GM18909 (cell line): ENCODE measurements at regions not wholly inside any gene's neighbourhood (a gene's known extent, or its start where the extent isn't known, plus 50 kb on each side); places are given as distances from the start of the nearest gene placed in this dataset.
"Not testable (repeated sequence)": the region's sequence is repeated elsewhere in the genome, so short reads cannot be mapped to it uniquely, and the experiment has no call there.

Experiments
- ATAC-seq: cut with Tn5 transposase; IDR thresholded peaks from one replicate; pipeline ENCODE4 v1.9.1; 2021; ENCODE audit warnings: mild to moderate bottlenecking; ENCODE audit not compliant: unreplicated experiment, poor library complexity

DNA sequence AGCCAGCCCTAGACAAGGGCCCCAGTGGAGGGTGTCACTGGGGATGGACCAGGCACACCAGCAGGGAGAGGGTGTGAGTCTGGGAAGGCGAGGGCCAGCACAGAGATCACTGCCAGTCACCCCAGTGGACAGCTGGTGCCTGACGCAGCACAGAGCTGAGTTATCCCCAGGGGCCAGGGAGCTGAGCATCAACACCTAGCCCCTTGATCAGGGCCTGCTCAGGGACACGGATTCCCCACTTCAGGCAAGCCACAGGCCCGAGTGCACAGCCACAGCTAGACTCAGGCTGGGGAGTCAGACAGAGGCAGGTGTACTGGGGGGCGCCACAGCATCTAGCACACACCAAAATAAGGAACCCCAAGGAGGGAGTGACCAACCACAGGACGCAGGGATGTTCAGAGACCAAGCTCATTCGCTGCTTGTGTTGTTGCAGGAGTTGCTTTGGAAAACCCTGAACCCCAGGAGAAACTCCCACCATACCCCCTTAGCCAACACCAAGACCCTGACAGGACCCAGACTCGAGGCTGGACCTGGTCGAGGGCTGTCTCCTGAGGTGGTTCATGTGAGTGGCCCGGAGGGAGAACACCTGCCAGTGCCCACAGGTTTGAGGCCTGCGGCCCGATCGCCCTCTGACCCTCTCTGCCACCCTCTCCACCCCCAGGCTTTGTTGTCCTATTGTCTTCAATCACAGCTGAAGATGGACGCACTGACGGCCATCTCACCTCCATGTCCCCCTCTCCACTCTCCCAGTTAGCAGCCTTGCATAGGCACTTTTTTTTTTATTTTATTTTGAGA lies 146.8 kb downstream of the TPRA1 start:
- ATAC-seq = no peak

DNA sequence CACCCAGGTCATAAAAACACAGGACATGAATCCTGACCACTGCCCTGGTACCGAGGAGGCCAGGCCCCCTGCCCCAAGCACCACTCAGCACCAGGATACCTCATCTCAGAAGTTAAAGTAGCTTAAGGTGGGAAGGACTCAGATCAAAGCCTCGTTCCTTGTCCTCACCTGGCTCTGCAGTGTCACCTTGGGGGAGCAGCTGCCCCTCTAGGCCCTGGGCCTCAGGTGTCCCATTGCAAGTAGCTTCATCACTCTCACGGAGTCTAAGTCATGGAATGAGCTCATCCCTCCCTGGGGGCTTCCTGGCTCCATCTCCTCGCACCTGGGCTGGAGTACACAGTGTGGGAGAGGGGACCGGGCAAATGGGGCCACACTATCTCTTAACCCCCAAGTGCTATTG lies 148.0 kb downstream of the TPRA1 start:
- ATAC-seq = no peak

- ATAC-seq = no peak
Measured at GRCh38 chr3:127441764-127442163, 148.8 kb downstream of the TPRA1 start.

- no peak for ATAC-seq
Measured at GRCh38 chr3:127440384-127440783, 150.1 kb downstream of the TPRA1 start.

GRCh38 chr3:127439621-127440020 lies 150.9 kb downstream of the TPRA1 start:
- no peak for ATAC-seq

DNA sequence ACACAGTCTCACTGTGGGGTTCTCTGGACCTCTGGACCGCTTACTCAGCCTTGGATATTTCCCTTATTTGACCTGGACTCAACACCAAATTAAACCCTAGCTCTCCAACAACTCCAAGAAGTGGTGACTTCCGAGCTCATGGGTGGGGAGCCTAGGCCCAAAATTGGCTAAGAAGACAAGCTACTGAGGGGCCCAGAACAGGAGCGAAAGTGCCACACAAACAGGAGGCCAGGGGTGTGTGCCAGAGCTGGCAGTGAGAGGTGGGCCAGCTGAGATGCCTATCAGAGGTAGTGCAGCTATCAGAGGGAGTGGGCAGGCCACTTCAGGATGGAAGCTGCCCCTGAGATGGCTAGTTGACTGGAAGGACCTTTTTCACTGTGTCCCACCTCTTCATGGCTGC lies 151.1 kb upstream of the PRR20G start:
- no peak for ATAC-seq

GRCh38 chr3:127438371-127438770 lies 150.5 kb upstream of the PRR20G start:
- no peak for ATAC-seq

DNA sequence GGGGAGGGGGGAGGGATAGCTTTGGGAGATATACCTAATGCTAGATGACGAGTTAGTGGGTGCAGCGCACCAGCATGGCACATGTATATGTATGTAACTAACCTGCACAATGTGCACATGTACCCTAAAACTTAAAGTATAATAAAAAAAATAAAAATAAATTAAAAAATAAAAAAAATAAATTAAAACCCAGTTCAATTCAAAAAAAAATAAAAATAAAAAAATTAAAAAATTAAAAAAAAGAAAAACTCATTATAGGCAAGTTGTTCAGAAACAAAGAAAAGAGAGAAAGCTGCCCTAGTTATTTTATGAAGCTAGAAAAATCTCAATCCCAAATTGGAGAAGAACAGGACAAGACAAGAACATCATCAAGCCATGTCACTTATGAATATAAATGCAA lies 147.5 kb upstream of the PRR20G start:
- not testable (repeated sequence) for ATAC-seq

DNA sequence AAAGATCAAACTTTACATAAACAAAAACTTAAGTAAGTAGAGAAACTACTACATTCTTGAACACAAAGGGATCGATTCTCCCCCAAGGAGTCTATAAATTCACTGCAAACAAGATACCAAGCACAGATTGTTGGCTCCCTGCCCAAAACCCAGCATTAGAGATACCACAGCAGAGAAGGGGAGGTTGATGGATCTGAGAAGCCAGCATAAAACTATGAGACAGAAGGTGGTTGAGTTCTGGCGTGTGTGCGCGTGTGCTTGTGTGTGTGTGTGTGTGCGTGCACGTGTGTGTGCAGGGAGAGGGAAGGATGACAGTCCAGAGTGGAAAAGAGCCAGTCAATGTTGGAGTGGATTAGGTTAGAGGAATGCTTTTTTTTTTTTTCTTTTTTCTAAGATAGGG lies 143.2 kb upstream of the PRR20G start:
- ATAC-seq = no peak

GRCh38 chr3:127428344-127428997 lies 140.6 kb upstream of the PRR20G start:
- ATAC-seq = no peak

DNA sequence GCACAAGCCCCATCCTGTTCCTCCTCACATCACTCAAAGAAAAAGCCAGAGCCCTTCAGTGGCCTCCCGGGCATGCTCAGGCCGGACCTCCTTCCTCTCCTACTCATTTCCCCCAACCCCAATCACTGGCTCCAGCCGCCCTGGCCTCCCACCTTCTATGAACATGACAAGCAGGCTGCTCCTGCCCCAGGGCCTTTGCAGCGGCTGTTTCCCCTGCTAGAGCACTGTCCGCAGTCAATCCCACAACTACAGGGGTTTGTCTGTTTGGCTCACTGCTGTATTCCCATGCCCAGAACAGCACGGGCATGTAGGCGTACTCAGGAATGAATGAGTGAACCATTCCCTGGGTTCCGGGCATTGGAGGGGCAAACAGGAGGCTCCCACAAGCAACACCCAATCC lies 139.8 kb upstream of the PRR20G start:
- ATAC-seq = no peak

GRCh38 chr3:127427156-127427555 lies 139.3 kb upstream of the PRR20G start:
- no peak for ATAC-seq

DNA sequence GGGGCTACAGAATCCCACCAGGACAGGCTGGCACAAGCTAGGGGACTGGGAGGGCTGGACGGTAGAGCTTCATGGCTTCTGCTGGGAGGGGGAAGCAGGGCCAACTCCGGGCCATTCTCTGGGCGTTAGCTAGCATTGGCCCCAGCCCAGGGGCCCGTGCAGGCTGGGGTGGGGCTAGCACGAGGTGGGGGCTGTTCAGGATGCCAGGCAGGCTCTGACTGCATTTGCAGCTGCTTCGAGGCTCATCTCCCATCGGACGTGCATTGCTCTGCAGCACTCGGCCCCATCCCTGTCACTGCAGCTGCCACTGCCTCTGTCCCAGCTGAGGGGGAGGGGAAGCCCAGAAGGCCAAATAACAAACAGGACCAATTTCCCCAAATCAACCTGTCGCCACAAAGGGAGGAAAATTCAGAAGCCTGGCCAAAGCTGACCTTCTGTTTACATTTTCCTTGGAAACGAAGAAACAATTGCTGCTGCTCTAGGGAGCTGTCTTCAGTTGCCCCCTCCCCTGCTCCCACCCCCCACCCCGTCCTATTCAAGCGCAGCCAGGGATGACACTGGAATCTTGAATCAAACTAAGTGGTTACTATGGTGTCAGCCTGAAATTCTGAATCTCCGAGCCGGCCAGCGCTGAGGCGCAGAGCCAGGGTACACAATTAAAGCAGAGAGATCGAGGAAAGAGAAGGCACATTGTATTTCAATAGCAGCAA lies 138.8 kb upstream of the PRR20G start:
- ATAC-seq = no peak

DNA sequence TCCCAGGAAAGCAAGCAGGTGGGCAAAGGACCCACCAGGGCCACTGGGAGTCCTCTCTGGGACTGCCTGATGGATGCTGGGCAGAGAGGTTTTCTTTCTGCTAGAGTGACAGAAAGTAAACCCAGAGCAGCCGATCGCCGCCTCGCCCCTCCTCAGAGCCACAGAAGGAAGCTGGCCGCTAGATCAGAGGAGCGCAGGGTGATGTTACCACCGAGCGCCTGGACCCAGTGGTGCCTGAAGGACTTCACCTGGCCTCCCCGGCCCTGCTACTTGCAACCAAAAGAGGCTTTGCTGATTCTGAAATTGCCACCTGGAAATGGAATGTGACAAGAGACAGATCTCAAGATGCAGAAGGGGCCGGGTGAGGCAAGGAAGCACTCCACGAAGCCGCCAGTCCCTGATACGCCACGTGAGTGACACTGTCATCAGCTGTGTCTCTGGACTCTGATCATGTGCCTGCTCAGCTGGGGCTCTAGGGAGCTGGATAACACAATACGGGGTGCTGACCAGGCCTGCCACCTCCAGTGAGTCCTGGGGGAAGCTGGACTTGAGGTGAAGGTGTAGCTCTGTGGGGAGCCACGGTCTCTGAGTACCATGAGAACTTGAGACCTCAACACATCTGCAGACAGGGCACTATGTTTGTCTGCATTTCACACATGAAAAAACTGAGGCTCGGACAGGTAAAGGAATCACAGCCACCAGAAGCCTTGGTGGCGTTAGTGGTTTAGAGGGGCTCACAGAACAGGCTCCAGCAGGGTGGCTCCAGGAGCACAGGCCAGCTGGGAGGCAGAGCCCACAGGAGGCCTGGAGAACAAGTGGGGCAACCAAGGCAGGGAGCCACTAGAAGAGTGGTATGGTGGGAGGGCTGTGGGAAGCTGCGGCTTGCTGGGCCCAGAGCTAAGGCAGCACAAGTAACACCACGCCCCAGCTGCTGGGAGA lies 137.9 kb upstream of the PRR20G start:
- ATAC-seq = no peak

- ATAC-seq = no peak
Measured at GRCh38 chr3:127424766-127425504, 137.1 kb upstream of the PRR20G start.

DNA sequence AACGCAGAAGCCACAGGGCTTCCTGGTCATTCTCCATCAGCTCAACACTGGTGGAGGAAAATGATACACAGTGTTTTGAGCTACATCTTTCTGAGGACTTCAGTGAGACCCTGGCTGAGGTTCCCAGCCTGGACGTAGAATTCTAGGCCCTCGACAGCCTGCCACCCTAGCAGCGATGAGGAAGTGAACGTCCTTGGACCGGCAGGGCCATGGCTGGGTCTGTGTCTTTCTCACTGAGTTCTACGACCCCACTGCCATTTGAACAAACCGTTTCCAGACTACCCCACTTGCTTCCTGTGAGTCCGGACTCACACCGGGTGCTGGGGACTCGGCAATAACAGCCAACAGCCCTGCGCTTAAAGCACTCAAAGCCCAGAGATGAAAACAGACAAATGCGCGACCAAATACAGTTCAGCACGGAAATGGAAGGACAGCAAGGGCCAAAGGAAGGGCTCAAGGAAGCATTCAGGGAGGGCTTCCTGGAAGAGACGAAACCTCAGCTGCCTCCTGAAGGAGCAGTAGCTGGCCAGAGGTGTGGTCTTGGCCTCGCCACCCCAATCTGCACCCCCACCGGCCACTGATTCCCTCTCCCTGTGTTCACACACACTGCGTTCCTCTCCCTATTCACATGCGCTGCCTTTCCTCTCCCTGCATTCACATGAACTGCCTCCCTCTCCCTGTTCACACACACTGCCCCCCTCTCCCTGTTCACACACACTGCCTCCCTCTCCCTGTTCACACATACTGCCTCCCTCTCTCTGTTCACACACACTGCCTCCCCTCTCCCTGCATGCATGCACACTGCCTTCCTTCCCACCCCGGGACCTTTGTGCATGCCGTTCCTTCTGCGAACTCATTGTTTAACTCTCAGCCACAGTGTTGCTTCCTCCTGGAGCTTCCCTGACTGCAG lies 136.3 kb upstream of the PRR20G start:
- ATAC-seq = no peak

- ATAC-seq = no peak
Measured at GRCh38 chr3:127422663-127423375, 135.0 kb upstream of the PRR20G start.
